ENCODE measurements at regions not wholly inside any gene's neighbourhood (a gene's known extent, or its start where the extent isn't known, plus 50 kb on each side); places are given as distances from the start of the nearest gene placed in this dataset.

- no peak for TF ChIP-seq CTCF (IDR thresholded peaks at IDR 0.05; ENCODE audit: control extremely low read depth in 1 of 3, insufficient read depth in 1 of 3, low read depth in 1 of 3, low read length in 3 of 3)
- no peak for TF ChIP-seq USF2 (IDR thresholded peaks at IDR 0.05; ENCODE audit: low read length)
- no peak for TF ChIP-seq YY1 (IDR thresholded peaks at IDR 0.05; ENCODE audit: low read depth, low read length)
- TF ChIP-seq EGR1 (IDR thresholded peaks at IDR 0.05; ENCODE audit: borderline replicate concordance, low read depth, low read length), result no peak
- peak; percentile 65 for TF ChIP-seq RNF2 (IDR thresholded peaks at IDR 0.05; ENCODE audit: borderline replicate concordance, low read depth, low read length, missing control alignments, poor library complexity, severe bottlenecking)
- TF ChIP-seq SUZ12 (IDR thresholded peaks at IDR 0.05; ENCODE audit: low read length), result peak; percentile 88
- peak; percentile 89 for TF ChIP-seq EZH2 (IDR thresholded peaks at IDR 0.05; ENCODE audit: low read depth, low read length, severe bottlenecking)
- no peak for TF ChIP-seq BCL11A (IDR thresholded peaks at IDR 0.05; ENCODE audit: low read depth in 2 of 2, low read length in 2 of 2)
- no peak for TF ChIP-seq CHD1 (IDR thresholded peaks at IDR 0.05; ENCODE audit: low read depth, low read length)
Measured at GRCh38 chr4:41360921-41361793, 104.4 kb downstream of the UCHL1 start (continued).
